ENCODE measurements at regions not wholly inside any gene's neighbourhood (a gene's known extent, or its start where the extent isn't known, plus 50 kb on each side); places are given as distances from the start of the nearest gene placed in this dataset.

DNA sequence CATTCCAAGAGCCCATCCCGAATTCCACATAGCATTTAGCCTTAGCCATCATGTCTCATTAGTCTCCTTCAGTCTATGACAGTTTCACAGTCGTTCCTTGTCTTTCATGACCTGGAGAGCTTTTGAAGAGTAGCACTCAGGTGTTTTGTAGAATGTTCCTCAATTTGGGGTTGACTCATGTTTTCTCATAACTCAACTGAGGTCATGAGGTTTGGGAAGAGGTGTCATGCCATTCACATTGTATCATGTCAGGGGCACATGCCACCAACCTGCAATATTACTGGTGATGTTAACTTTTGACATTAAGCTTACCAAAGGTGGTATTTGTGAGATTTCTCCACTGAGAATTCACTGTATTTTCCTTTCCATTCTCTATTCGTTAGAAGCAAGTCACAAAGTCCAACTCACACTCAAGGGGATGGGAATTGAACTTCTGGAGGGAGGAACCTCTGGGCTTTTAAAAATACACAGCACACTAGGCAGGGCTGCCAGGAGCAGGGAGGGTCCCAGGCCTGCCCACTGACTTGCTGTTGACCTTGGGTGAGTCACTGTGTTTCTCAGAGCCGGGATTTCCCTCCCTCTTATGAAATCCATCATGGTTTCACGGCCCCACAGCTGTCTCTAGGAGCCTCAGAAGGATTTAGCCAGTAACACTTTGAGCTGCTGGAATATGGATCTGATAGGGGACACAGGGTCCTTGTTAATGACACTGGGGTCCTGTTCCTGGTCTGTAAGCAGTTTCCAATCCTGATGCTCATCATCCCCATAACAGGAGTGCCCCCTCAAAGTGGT is 74.4 kb upstream of the TCF7L2 start:
- Histone ChIP-seq H3K36me3 (no peaks in the 10 kb centered on the region), H3K27me3 (no peaks in the 10 kb centered on the region), H3K9me3 (peaks cover 0 to 7% of the 10 kb centered on the region in 2 donors), H3K4me3 (no peak overlapping the region), H3K4me1 (peaks cover 0 to 12% (median 3%) of the 10 kb centered on the region in 4 donors), H3K27ac (no peak overlapping the region)
- in situ Hi-C loops (cut with MboI; ENCODE audit: low pct_ligation_motif_present in 1 of 4, low pct_unique_long_range_greater_than_20kb in 1 of 4, low sequenced_read_pairs in 3 of 4) = no loop called here
- intact Hi-C loops (cut with DNase I; ENCODE audit: low total_unique reads) = no loop called here
- peak; percentile 51 for DNase-seq
- TF ChIP-seq POLR2A (IDR thresholded peaks at IDR 0.05) (no peak), POLR2AphosphoS5 (IDR thresholded peaks at IDR 0.05) (no peak), EP300 (IDR thresholded peaks at IDR 0.05; ENCODE audit: low read depth) (no peak)
- TF ChIP-seq, protein P1, sequence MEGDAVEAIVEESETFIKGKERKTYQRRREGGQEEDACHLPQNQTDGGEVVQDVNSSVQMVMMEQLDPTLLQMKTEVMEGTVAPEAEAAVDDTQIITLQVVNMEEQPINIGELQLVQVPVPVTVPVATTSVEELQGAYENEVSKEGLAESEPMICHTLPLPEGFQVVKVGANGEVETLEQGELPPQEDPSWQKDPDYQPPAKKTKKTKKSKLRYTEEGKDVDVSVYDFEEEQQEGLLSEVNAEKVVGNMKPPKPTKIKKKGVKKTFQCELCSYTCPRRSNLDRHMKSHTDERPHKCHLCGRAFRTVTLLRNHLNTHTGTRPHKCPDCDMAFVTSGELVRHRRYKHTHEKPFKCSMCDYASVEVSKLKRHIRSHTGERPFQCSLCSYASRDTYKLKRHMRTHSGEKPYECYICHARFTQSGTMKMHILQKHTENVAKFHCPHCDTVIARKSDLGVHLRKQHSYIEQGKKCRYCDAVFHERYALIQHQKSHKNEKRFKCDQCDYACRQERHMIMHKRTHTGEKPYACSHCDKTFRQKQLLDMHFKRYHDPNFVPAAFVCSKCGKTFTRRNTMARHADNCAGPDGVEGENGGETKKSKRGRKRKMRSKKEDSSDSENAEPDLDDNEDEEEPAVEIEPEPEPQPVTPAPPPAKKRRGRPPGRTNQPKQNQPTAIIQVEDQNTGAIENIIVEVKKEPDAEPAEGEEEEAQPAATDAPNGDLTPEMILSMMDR (IDR thresholded peaks at IDR 0.05) = no peak
- WGBS, 2 donors (ENCODE audit: low coverage in 1 of 2) = 68% methylated on average over 2 to 4 of the region's 5 CpGs

DNA sequence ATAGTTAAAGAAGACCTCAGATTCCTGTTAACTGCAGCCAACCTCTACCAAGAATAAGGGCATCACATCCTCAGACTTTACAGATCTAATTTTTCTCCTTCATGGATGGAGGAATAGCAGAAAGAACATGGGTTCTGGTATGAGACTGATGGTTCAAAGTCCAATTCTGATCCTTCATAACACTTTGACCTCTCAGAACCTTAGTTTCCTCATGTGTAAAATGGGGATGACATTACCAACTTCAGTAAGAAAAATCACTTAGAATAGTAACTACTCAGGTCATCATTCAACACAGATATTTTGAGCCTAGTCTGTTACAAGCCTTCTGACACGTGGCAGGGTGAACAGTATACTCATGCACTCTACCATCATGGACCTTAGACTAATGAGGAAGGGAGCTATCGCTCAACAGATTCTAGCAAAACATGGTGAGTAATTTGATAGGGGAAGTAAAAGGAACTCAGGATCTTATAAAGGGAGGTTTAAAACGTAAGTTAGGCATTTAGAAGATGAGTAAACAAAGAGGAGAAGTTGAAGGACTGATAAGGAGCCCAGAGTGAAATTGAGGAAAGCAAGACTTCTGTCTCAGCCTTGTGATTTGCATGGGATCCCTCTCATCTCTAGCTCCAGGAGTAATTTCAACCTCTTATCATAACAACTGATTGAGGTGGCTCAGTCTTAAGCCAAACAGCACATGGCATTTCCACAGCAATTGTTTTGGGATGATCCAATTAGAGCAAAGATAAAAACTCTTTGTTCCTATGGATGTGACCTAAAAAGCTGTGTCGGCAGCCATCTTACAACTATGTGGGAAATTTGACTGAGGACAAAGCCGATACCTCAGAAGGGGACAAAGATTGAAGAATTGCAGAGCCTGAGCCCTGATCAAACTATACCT is 69.2 kb upstream of the TCF7L2 start:
- Histone ChIP-seq H3K27ac (peak overlapping the region in 1 of 4 donors; percentile 13), H3K4me3 (no peak overlapping the region), H3K27me3 (no peaks in the 10 kb centered on the region), H3K9me3 (no peaks in the 10 kb centered on the region), H3K36me3 (no peaks in the 10 kb centered on the region), H3K4me1 (peaks cover 0 to 10% (median 3%) of the 10 kb centered on the region in 4 donors)
- WGBS, 2 donors (ENCODE audit: low coverage in 1 of 2) = 66 to 74% methylated on average over 5 of the region's 5 CpGs
- TF ChIP-seq EP300 (IDR thresholded peaks at IDR 0.05; ENCODE audit: low read depth) = no peak
- TF ChIP-seq, protein P1 (IDR thresholded peaks at IDR 0.05) = no peak
- TF ChIP-seq POLR2AphosphoS5 (IDR thresholded peaks at IDR 0.05) = peak in 1 of 3 donors; percentile 28
- no peak for DNase-seq
- in situ Hi-C loops (cut with MboI; ENCODE audit: low pct_ligation_motif_present in 1 of 4, low pct_unique_long_range_greater_than_20kb in 1 of 4, low sequenced_read_pairs in 3 of 4) (no loop called here), intact Hi-C loops (cut with DNase I; ENCODE audit: low total_unique reads) (no loop called here)

DNA sequence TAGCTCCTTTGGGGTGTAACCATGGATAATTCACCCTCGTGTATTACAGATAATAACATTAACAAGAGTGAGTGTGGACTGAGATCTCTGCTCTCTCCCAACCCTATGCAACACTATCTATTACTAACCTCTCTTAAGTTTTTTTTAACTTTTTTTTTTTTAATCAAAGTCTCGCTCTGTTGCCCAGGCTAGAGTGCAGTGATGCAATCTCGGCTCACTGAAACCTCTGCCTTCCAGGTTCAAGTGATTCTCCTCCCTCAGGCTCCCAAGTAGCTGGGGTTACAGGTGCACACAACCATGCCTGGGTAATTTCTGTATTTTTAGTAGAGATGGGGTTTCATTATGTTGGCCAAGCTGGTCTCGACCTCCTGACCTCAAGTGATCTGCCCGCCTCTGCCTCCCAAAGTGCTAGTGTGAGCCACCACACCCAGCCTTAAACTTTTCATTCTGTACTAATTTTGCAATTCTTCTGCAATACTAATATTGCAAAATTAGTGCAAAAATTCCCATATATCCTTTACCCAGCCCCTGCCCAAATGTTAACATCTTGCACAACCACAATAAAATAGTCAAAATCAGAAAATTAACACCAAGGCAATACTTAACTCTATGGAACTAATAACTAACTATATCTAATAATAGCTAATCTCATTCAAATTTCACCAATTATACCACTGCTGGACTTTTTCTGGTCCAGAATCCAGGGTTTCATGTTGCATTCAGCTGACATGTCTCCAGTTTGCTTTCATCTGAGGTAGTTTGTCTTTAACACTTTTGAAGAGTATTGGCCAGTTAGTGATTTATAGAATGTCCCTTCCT is 66.5 kb upstream of the TCF7L2 start:
- H3K4me3 ChIP-seq = no peak overlapping the region
- DNase-seq = no peak
- TF ChIP-seq POLR2A (IDR thresholded peaks at IDR 0.05) (no peak), EP300 (IDR thresholded peaks at IDR 0.05; ENCODE audit: low read depth) (no peak), POLR2AphosphoS5 (IDR thresholded peaks at IDR 0.05) (no peak)
- TF ChIP-seq, protein P1 (IDR thresholded peaks at IDR 0.05) = no peak
- in situ Hi-C loops (cut with MboI; ENCODE audit: low pct_ligation_motif_present in 1 of 4, low pct_unique_long_range_greater_than_20kb in 1 of 4, low sequenced_read_pairs in 3 of 4) = no loop called here
- intact Hi-C loops (cut with DNase I; ENCODE audit: low total_unique reads) = no loop called here
- no peaks in the 10 kb centered on the region for H3K27me3 ChIP-seq
- WGBS, 2 donors (ENCODE audit: low coverage in 1 of 2) = 82 to 87% methylated on average over 5 of the region's 5 CpGs
- no peaks in the 10 kb centered on the region for H3K36me3 ChIP-seq
- H3K9me3 ChIP-seq = no peaks in the 10 kb centered on the region
- no peak overlapping the region for H3K27ac ChIP-seq
- H3K4me1 ChIP-seq = no peaks in the 10 kb centered on the region

DNA sequence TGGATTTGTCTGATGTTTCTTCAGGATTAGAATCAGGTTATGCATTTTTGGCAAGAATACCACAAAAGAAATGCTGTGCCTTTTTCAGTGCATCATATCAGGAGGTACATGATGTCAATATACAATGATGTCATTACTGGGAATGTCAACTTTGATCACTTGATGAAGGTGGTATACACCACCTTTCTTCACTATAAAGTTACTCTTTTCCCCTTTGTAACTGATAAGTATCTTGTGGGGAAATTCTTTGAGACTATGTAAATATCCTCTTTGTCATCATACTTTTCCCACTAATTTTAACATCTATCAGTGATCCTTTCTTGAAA is 65.9 kb upstream of the TCF7L2 start:
- Histone ChIP-seq H3K36me3 (no peaks in the 10 kb centered on the region), H3K4me3 (no peak overlapping the region), H3K27ac (no peak overlapping the region), H3K4me1 (no peaks in the 10 kb centered on the region), H3K9me3 (no peaks in the 10 kb centered on the region), H3K27me3 (no peaks in the 10 kb centered on the region)
- intact Hi-C loops (cut with DNase I; ENCODE audit: low total_unique reads) = no loop called here
- no peak for DNase-seq
- TF ChIP-seq POLR2AphosphoS5 (IDR thresholded peaks at IDR 0.05) = no peak
- TF ChIP-seq, protein P1 (IDR thresholded peaks at IDR 0.05) = no peak
- no peak for TF ChIP-seq EP300 (IDR thresholded peaks at IDR 0.05; ENCODE audit: low read depth)
- TF ChIP-seq POLR2A (IDR thresholded peaks at IDR 0.05) = no peak
- in situ Hi-C loops (cut with MboI; ENCODE audit: low pct_ligation_motif_present in 1 of 4, low pct_unique_long_range_greater_than_20kb in 1 of 4, low sequenced_read_pairs in 3 of 4) = no loop called here

Measured in transverse colon (tissue), 4 donors.